Stimulated activated memory B cell treated with anti-CD40 and anti-IgM and Interleukin-4, amounts not matched to agents 10 μg/mL and 1 μg/mL and 100 μg/mL, for 72 hours (primary cell): ENCODE measurements at regions not wholly inside any gene's neighbourhood (a gene's known extent, or its start where the extent isn't known, plus 50 kb on each side); places are given as distances from the start of the nearest gene placed in this dataset.
A peak's percentile ranks its signal among the peaks of the same experiment; 100 is the strongest.

Experiments used
- ATAC-seq: fragments of 150-1000 bp; cut with Tn5 transposase; 2 replicates; pipeline ENCODE4 v1.10.0; 2021
- H3K27ac Mint-ChIP-seq: one replicate; pipeline ENCODE4 v1.8.0; 2022; ENCODE audit warnings: mild to moderate bottlenecking, mixed read lengths
- H3K27me3 Mint-ChIP-seq: one replicate; pipeline ENCODE4 v1.8.0; 2022; ENCODE audit warnings: mixed read lengths
- H3K36me3 Mint-ChIP-seq: one replicate; pipeline ENCODE4 v1.8.0; 2022; ENCODE audit warnings: mixed read lengths
- H3K4me1 Mint-ChIP-seq: one replicate; pipeline ENCODE4 v1.8.0; 2022; ENCODE audit warnings: mixed read lengths
- H3K4me3 Mint-ChIP-seq: one replicate; pipeline ENCODE4 v1.8.0; 2022; ENCODE audit warnings: mild to moderate bottlenecking, moderate library complexity, mixed read lengths
- H3K9me3 Mint-ChIP-seq: one replicate; pipeline ENCODE4 v1.8.0; 2022; ENCODE audit warnings: mixed read lengths

GRCh38 chr12:41819948-41820347, 324.7 kb downstream of the GXYLT1 start:
- Mint-ChIP-seq H3K4me3 (no peak overlapping the region), H3K27me3 (no peaks in the 10 kb centered on the region), H3K9me3 (no peaks in the 10 kb centered on the region), H3K4me1 (no peaks in the 10 kb centered on the region), H3K36me3 (no peaks in the 10 kb centered on the region), H3K27ac (no peak overlapping the region)
- ATAC-seq, result no peak

GRCh38 chr12:41804026-41804425, 340.6 kb downstream of the GXYLT1 start:
- no peaks in the 10 kb centered on the region for H3K4me1 Mint-ChIP-seq
- peaks cover 8% of the 10 kb centered on the region for H3K9me3 Mint-ChIP-seq
- no peaks in the 10 kb centered on the region for H3K27me3 Mint-ChIP-seq
- no peaks in the 10 kb centered on the region for H3K36me3 Mint-ChIP-seq
- no peak for ATAC-seq
- H3K27ac Mint-ChIP-seq, result no peak overlapping the region
- H3K4me3 Mint-ChIP-seq, result no peak overlapping the region

- no peaks in the 10 kb centered on the region for H3K36me3 Mint-ChIP-seq
- ATAC-seq, result no peak
- H3K4me1 Mint-ChIP-seq, result no peaks in the 10 kb centered on the region
- H3K27me3 Mint-ChIP-seq, result no peaks in the 10 kb centered on the region
- no peak overlapping the region for H3K4me3 Mint-ChIP-seq
- H3K9me3 Mint-ChIP-seq, result peaks cover 4% of the 10 kb centered on the region
- no peak overlapping the region for H3K27ac Mint-ChIP-seq
These were observed 341.9 kb downstream of the GXYLT1 start for GRCh38 chr12:41802803-41803202.

- Mint-ChIP-seq H3K27ac (no peak overlapping the region), H3K36me3 (no peaks in the 10 kb centered on the region)
These were observed 343.4 kb downstream of the GXYLT1 start for GRCh38 chr12:41801261-41801660.

GRCh38 chr12:41799671-41800070, 345.0 kb downstream of the GXYLT1 start:
- ATAC-seq, result no peak
- Mint-ChIP-seq H3K36me3 (no peaks in the 10 kb centered on the region), H3K27ac (no peak overlapping the region), H3K9me3 (no peaks in the 10 kb centered on the region), H3K4me3 (no peak overlapping the region), H3K4me1 (no peaks in the 10 kb centered on the region), H3K27me3 (no peaks in the 10 kb centered on the region)

More at GRCh38 chr12:41801261-41801660, 343.4 kb downstream of the GXYLT1 start:
- H3K9me3 Mint-ChIP-seq, result no peaks in the 10 kb centered on the region
- H3K4me1 Mint-ChIP-seq, result no peaks in the 10 kb centered on the region
- no peaks in the 10 kb centered on the region for H3K27me3 Mint-ChIP-seq
- no peak overlapping the region for H3K4me3 Mint-ChIP-seq
- ATAC-seq, result no peak

- Mint-ChIP-seq H3K27me3 (no peaks in the 10 kb centered on the region), H3K4me1 (no peaks in the 10 kb centered on the region), H3K4me3 (no peak overlapping the region), H3K36me3 (no peaks in the 10 kb centered on the region), H3K9me3 (peaks cover 4% of the 10 kb centered on the region), H3K27ac (no peak overlapping the region)
- ATAC-seq, result no peak
These were observed 348.8 kb downstream of the GXYLT1 start for GRCh38 chr12:41795910-41796309.

- H3K27ac Mint-ChIP-seq, result no peak overlapping the region
- H3K27me3 Mint-ChIP-seq, result no peaks in the 10 kb centered on the region
- no peaks in the 10 kb centered on the region for H3K4me1 Mint-ChIP-seq
- ATAC-seq, result no peak
- H3K36me3 Mint-ChIP-seq, result no peaks in the 10 kb centered on the region
- H3K4me3 Mint-ChIP-seq, result no peak overlapping the region
- H3K9me3 Mint-ChIP-seq, result peaks cover 7% of the 10 kb centered on the region
These were observed 349.5 kb downstream of the GXYLT1 start for GRCh38 chr12:41795051-41795600.

GRCh38 chr12:41794336-41794735, 350.3 kb downstream of the GXYLT1 start:
- Mint-ChIP-seq H3K4me1 (no peaks in the 10 kb centered on the region), H3K4me3 (no peak overlapping the region), H3K36me3 (no peaks in the 10 kb centered on the region), H3K9me3 (peaks cover 7% of the 10 kb centered on the region), H3K27ac (no peak overlapping the region), H3K27me3 (no peaks in the 10 kb centered on the region)
- no peak for ATAC-seq

GRCh38 chr12:41784957-41785356, 359.7 kb downstream of the GXYLT1 start:
- ATAC-seq, result no peak
- Mint-ChIP-seq H3K4me3 (no peak overlapping the region), H3K27me3 (no peaks in the 10 kb centered on the region), H3K9me3 (no peaks in the 10 kb centered on the region), H3K27ac (no peak overlapping the region), H3K4me1 (no peaks in the 10 kb centered on the region), H3K36me3 (no peaks in the 10 kb centered on the region)

- no peaks in the 10 kb centered on the region for H3K9me3 Mint-ChIP-seq
- ATAC-seq, result no peak
- peaks cover 9% of the 10 kb centered on the region for H3K27me3 Mint-ChIP-seq
- H3K4me3 Mint-ChIP-seq, result no peak overlapping the region
- no peaks in the 10 kb centered on the region for H3K4me1 Mint-ChIP-seq
- no peak overlapping the region for H3K27ac Mint-ChIP-seq
- no peaks in the 10 kb centered on the region for H3K36me3 Mint-ChIP-seq
These were observed 365.7 kb downstream of the GXYLT1 start for GRCh38 chr12:41778934-41779333.

GRCh38 chr12:41777064-41777790, 367.4 kb downstream of the GXYLT1 start:
- H3K9me3 Mint-ChIP-seq, result peaks cover 2% of the 10 kb centered on the region
- H3K4me1 Mint-ChIP-seq, result no peaks in the 10 kb centered on the region
- ATAC-seq, result no peak
- no peak overlapping the region for H3K4me3 Mint-ChIP-seq
- no peak overlapping the region for H3K27ac Mint-ChIP-seq
- peaks cover 9% of the 10 kb centered on the region for H3K27me3 Mint-ChIP-seq
- no peaks in the 10 kb centered on the region for H3K36me3 Mint-ChIP-seq

- no peak overlapping the region for H3K4me3 Mint-ChIP-seq
- peaks cover 9% of the 10 kb centered on the region for H3K27me3 Mint-ChIP-seq
- peaks cover 2% of the 10 kb centered on the region for H3K9me3 Mint-ChIP-seq
- no peaks in the 10 kb centered on the region for H3K4me1 Mint-ChIP-seq
- no peak for ATAC-seq
- H3K27ac Mint-ChIP-seq, result no peak overlapping the region
- H3K36me3 Mint-ChIP-seq, result no peaks in the 10 kb centered on the region
These were observed 372.2 kb downstream of the GXYLT1 start for GRCh38 chr12:41772478-41772877.

GRCh38 chr12:41769810-41770209, 374.9 kb downstream of the GXYLT1 start:
- H3K9me3 Mint-ChIP-seq, result peaks cover 2% of the 10 kb centered on the region

GRCh38 chr12:41768456-41768855, 376.2 kb downstream of the GXYLT1 start:
- Mint-ChIP-seq H3K4me3 (no peak overlapping the region), H3K27me3 (no peaks in the 10 kb centered on the region), H3K4me1 (no peaks in the 10 kb centered on the region), H3K36me3 (no peaks in the 10 kb centered on the region), H3K9me3 (peaks cover 2% of the 10 kb centered on the region), H3K27ac (no peak overlapping the region)
- no peak for ATAC-seq

More at GRCh38 chr12:41769810-41770209, 374.9 kb downstream of the GXYLT1 start:
- Mint-ChIP-seq H3K4me3 (no peak overlapping the region), H3K36me3 (no peaks in the 10 kb centered on the region), H3K27me3 (no peaks in the 10 kb centered on the region), H3K4me1 (no peaks in the 10 kb centered on the region), H3K27ac (no peak overlapping the region)
- peak; percentile 37 for ATAC-seq

- Mint-ChIP-seq H3K27me3 (no peaks in the 10 kb centered on the region), H3K27ac (no peak overlapping the region)
These were observed 382.0 kb downstream of the GXYLT1 start for GRCh38 chr12:41762691-41763090.

GRCh38 chr12:41745593-41745992, 399.1 kb downstream of the GXYLT1 start:
- H3K36me3 Mint-ChIP-seq, result no peaks in the 10 kb centered on the region
- H3K4me1 Mint-ChIP-seq, result no peaks in the 10 kb centered on the region
- H3K27me3 Mint-ChIP-seq, result no peaks in the 10 kb centered on the region
- no peak overlapping the region for H3K27ac Mint-ChIP-seq
- peaks cover 3% of the 10 kb centered on the region for H3K9me3 Mint-ChIP-seq
- no peak overlapping the region for H3K4me3 Mint-ChIP-seq
- ATAC-seq, result no peak

More at GRCh38 chr12:41762691-41763090, 382.0 kb downstream of the GXYLT1 start:
- Mint-ChIP-seq H3K36me3 (no peaks in the 10 kb centered on the region), H3K9me3 (peaks cover 6% of the 10 kb centered on the region), H3K4me1 (no peaks in the 10 kb centered on the region), H3K4me3 (no peak overlapping the region)
- ATAC-seq, result no peak
